ENCODE measurements at regions not wholly inside any gene's neighbourhood (a gene's known extent, or its start where the extent isn't known, plus 50 kb on each side); places are given as distances from the start of the nearest gene placed in this dataset.

DNA sequence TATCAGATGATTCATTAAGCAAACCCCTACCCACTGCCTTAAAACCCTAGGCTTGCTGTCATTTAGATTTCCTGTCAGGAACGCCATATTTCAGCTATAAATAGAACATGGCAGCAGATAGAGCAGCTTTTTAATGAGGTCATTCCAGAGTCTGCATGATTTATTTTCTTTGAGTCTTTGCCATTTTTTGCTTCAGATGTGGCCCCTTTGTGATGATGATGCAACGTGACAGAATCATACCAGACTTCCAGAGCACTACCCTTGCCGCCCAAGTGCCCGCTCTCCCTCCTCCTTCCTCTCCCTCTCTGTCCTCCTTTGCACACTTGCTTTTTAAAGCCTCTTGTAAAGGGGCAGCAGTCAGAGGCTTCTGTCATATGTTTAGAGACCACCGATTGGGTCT, 55.5 kb upstream of the TRIM67 start (continued):
- no peak for TF ChIP-seq POU5F1 (IDR thresholded peaks at IDR 0.05; ENCODE audit: low read depth, low read length)
- TF ChIP-seq BACH1 (IDR thresholded peaks at IDR 0.05; ENCODE audit: low read length): no peak
- no peak for TF ChIP-seq TBP (IDR thresholded peaks at IDR 0.05; ENCODE audit: low read depth, low read length)
- no peak for TF ChIP-seq KDM4A (IDR thresholded peaks at IDR 0.05; ENCODE audit: low read depth, low read length, severe bottlenecking)
- TF ChIP-seq ATF2 (IDR thresholded peaks at IDR 0.05; ENCODE audit: low read length): no peak
- TF ChIP-seq MAFK (IDR thresholded peaks at IDR 0.05; ENCODE audit: low read depth, low read length): no peak
